NCI-H82 (cell line): ENCODE measurements at regions not wholly inside any gene's neighbourhood (a gene's known extent, or its start where the extent isn't known, plus 50 kb on each side); places are given as distances from the start of the nearest gene placed in this dataset.

Experiments
- DNase-seq: peaks from one replicate; lab custom pipeline; 2025; lab: John Stamatoyannopoulos, UW

DNA sequence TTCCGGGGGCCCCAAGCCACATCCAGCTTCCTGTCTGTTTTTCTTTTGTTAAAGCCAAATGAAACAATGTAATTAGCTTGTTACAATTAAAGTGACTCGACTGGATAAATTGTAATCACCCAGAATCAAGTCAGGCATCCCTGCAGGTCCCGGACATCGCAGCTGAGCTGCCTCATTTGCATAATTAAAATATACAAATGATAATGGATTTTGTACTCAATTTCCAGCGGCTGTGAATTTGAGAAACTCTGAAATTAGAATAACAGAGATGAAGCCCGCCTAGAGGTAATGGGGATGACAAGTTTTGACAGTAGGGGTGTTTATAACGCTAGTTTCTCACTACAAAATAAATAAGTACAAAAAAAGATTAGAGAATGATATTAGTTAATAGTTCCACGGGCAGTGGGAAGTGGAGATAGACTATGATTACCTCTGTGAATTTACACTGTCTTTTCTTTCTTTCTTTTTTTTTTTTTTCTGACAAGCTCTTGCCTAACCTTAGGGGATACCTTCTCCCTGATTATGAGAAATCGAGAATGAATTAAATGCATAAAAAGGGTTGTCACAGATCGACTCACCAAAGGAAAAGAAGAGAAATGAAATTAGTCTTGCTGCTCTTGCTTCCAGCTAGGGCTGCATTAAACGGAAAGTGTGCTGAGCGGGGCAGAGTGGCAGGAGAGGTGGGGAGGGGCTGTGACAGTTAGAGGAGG, 82.6 kb upstream of the SKOR2 start:
- DNase-seq, result no peak

- no peak for DNase-seq
Measured at GRCh38 chr18:47331641-47332040, 80.2 kb upstream of the SKOR2 start.

GRCh38 chr18:47331026-47331425, 79.6 kb upstream of the SKOR2 start:
- DNase-seq, result no peak

DNA sequence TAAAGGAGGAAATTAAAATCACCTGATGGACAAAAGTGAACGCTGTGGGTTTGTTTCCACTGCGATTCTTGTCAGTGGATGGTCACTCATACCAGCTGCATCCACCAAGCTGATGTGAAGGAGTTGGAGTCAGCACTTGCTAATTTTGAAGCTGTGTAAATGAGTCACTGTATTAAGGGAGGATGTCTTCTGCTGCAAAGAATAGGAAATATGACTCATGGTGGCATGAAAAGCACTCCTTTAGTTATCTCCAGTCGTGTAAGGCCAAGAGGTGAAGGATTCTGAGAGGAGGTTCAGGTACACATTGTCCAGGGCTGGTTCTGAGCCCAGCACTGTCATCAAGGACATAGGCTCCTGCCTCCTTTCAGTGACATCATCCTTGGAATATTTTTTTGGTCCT, 71.7 kb upstream of the SKOR2 start:
- DNase-seq, result no peak

DNA sequence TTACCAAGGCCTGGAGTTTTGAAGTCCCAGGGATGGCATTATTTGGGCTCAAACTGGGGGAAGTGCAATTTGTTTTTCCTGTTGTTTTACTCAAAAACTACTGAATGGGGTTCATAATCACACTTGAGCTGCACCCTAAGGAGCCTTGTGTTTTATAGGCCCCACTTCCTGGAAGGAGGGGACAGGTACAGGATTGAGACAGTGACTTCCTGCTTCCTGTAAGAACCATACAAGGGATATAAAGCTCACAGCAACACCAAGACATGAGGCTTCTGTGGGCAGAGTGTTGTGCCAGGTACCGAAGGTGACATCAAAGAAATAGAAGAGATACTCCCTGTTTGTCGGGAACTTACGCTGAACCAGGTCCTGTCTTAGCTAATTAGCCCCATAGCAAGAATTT, 70.4 kb upstream of the SKOR2 start:
- DNase-seq, result no peak

DNA sequence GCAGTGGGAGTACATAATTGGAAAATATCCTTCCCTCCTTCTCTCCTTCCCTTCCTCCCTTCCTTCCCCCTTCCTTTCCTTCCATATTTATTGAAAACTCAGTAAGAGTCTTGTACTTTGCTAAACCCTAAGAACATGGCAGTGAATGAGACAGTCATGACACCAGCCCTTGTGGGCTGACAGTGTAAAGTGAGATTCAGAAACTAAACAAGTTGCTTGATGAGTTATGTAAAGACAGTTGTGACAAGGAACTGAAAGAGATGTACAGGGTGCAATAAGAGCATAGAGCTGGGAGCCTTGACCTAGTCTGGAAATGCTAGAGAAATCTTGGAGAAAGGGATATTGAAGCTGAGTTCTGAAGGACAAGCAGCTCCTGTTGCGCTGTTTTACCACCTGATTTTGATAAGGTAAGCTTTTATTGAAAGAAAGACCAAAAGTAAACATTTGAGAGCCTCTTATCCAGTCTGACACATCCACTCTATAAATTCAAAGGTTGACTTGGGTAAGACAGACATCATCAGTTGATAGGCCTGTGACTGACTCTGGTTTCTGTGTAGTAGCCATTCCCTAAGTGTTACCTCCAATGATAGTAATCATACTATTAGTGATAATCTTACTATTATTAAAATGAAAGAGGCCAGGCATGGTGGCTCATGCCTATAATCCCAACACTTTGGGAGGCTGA, 66.5 kb upstream of the SKOR2 start:
- DNase-seq, result no peak

DNA sequence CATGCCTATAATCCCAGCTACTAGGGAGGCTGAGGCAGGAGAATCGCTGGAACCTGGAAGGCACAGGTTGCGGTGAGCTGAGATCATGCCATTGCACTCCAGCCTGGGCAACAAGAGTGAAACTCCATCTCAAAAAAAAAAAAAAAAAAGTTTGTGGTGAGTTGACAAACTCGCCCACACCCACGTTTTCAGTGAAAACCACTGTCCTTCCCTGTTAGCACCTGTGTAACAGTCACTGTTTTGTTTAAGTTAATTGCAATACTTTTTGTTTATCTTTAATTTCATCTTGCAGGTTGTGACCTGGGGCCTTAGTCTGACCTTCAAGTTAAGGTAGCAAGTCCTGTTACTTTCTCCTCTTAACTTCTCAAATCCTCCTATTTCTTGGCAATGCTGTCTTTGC, 65.5 kb upstream of the SKOR2 start:
- no peak for DNase-seq

DNA sequence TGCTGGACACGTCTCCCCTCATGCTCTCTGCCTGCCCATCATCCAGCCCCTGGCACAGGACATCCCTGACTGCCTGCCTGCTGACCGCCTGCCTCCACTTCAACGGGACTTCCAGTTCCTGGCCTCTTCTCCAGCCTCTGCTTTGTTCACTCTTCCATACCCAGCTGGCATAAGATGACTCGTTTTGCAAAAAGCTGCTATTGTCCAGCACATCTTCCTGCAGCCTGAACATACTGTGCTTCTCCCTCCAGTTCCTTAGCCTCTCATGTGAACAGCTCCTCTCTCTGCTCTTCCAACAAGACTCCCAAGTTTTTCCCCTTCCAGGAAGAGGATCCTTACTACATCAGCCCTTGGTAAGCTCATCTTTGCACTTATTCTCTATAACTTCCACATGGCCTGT, 62.4 kb upstream of the SKOR2 start:
- DNase-seq, result no peak

- DNase-seq, result no peak
Measured at GRCh38 chr18:47311585-47311984, 60.1 kb upstream of the SKOR2 start.
